GM21447 (cell line): ENCODE measurements at regions not wholly inside any gene's neighbourhood (a gene's known extent, or its start where the extent isn't known, plus 50 kb on each side); places are given as distances from the start of the nearest gene placed in this dataset.
"Not testable (repeated sequence)": the region's sequence is repeated elsewhere in the genome, so short reads cannot be mapped to it uniquely, and the experiment has no call there.

Experiments
- ATAC-seq: cut with Tn5 transposase; IDR thresholded peaks from one replicate; pipeline ENCODE4 v1.9.1; 2021; ENCODE audit not compliant: unreplicated experiment

- no peak for ATAC-seq
Observed at GRCh38 chr10:123269675-123270074, 115.5 kb downstream of the BUB3 start.

GRCh38 chr10:123270221-123270620 is 116.0 kb downstream of the BUB3 start:
- no peak for ATAC-seq

- no peak for ATAC-seq
Observed at GRCh38 chr10:123270806-123271205, 116.6 kb downstream of the BUB3 start.

GRCh38 chr10:123272171-123272570 is 118.0 kb downstream of the BUB3 start:
- no peak for ATAC-seq

- no peak for ATAC-seq
Observed at GRCh38 chr10:123274306-123275135, 120.3 kb downstream of the BUB3 start.

GRCh38 chr10:123275136-123275564 is 120.9 kb downstream of the BUB3 start:
- ATAC-seq = no peak

GRCh38 chr10:123278445-123278844 is 124.2 kb downstream of the BUB3 start:
- no peak for ATAC-seq

GRCh38 chr10:123283371-123283770 is 129.2 kb downstream of the BUB3 start:
- not testable (repeated sequence) for ATAC-seq

- no peak for ATAC-seq
Observed at GRCh38 chr10:123284022-123284421, 129.8 kb downstream of the BUB3 start.

- no peak for ATAC-seq
Observed at GRCh38 chr10:123287594-123288247, 133.5 kb downstream of the BUB3 start.

- ATAC-seq = no peak
Observed at GRCh38 chr10:123289432-123289831, 135.2 kb downstream of the BUB3 start.

GRCh38 chr10:123294109-123294508 is 139.9 kb downstream of the BUB3 start:
- no peak for ATAC-seq

GRCh38 chr10:123294886-123295285 is 140.7 kb downstream of the BUB3 start:
- no peak for ATAC-seq

- no peak for ATAC-seq
Observed at GRCh38 chr10:123295644-123296043, 141.4 kb downstream of the BUB3 start.

GRCh38 chr10:123297175-123297574 is 143.0 kb downstream of the BUB3 start:
- ATAC-seq = no peak

- ATAC-seq = no peak
Observed at GRCh38 chr10:123298583-123298982, 144.4 kb downstream of the BUB3 start.

GRCh38 chr10:123299598-123299997 is 145.4 kb downstream of the BUB3 start:
- no peak for ATAC-seq

- no peak for ATAC-seq
Observed at GRCh38 chr10:123301077-123301857, 147.1 kb downstream of the BUB3 start.

- no peak for ATAC-seq
Observed at GRCh38 chr10:123303581-123304337, 149.6 kb downstream of the BUB3 start.

GRCh38 chr10:123305671-123306070 is 151.5 kb downstream of the BUB3 start:
- ATAC-seq = no peak

- ATAC-seq = no peak
Observed at GRCh38 chr10:123306290-123306689, 152.1 kb downstream of the BUB3 start.
